BE2C (cell line): ENCODE measurements at regions not wholly inside any gene's neighbourhood (a gene's known extent, or its start where the extent isn't known, plus 50 kb on each side); places are given as distances from the start of the nearest gene placed in this dataset.

Experiments
- DNase-seq: peaks from one replicate; pipeline ENCODE4 v3.0.0-alpha.2; 2020
- H3K27me3 ChIP-seq: fragments of 250-450 bp; sonication (Bioruptor Pico); 2 replicates; pipeline ENCODE4 v1.5.1; 2020; ENCODE audit warnings: mild to moderate bottlenecking
- H3K36me3 ChIP-seq: fragments of 250-450 bp; sonication (Bioruptor Pico); 2 replicates; pipeline ENCODE4 v1.5.1; 2020; ENCODE audit warnings: mild to moderate bottlenecking
- H3K4me1 ChIP-seq: fragments of 250-450 bp; sonication (Bioruptor Pico); 2 replicates; pipeline ENCODE4 v1.5.1; 2020
- H3K4me3 ChIP-seq: 2 replicates; pipeline ENCODE4 v1.5.1; 2011; ENCODE audit warnings: low read depth, low read length
- H3K9me3 ChIP-seq: fragments of 250-450 bp; sonication (Bioruptor Pico); 2 replicates; pipeline ENCODE4 v1.5.1; 2020
- TF ChIP-seq, protein P1 (sequence below): IDR thresholded peaks from 2 replicates; pipeline ENCODE4 v1.5.1; 2012; ENCODE audit warnings: mild to moderate bottlenecking, low read depth, low read length

DNA sequence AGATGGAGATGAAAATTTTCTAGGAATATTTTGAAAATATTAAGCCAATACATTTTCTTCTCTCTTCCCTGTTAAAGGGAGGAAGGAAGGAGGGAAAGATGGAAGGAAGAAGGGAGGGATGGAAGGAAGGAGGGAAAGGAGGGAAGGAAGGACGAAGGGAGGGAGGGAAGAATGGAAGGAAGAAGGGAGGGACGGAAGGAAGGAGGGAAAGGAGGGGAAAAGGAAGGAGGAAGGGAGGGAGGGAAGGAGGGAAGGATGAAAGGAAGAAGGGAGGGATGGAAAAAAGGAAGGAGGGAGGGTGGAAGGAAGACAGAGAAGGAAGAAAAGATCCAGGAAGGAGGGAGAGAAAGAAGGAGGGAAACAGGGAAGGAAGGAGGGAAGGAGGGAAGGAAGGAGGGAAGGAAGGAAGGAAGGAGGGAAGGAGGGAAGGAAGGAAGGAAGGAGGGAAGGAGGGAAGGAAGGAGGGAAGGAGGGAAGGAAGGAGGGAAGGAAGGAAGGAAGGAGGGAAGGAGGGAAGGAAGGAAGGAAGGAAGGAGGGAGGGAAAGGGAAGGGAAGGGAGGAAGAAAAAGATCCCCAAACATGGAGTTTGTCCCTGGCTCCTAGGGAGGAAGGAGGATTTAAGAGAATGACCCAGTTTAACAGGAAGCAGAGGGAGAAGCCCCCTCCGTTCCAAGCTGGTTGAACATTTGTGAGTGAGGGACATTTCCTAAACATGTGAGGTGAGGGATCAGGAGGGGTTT lies 70.3 kb upstream of the NEURL1B start:
- no peaks in the 10 kb centered on the region for H3K4me1 ChIP-seq
- no peaks in the 10 kb centered on the region for H3K36me3 ChIP-seq
- DNase-seq: no peak
- no peaks in the 10 kb centered on the region for H3K9me3 ChIP-seq
- no peaks in the 10 kb centered on the region for H3K27me3 ChIP-seq
- H3K4me3 ChIP-seq: no peak overlapping the region
- TF ChIP-seq, protein P1, sequence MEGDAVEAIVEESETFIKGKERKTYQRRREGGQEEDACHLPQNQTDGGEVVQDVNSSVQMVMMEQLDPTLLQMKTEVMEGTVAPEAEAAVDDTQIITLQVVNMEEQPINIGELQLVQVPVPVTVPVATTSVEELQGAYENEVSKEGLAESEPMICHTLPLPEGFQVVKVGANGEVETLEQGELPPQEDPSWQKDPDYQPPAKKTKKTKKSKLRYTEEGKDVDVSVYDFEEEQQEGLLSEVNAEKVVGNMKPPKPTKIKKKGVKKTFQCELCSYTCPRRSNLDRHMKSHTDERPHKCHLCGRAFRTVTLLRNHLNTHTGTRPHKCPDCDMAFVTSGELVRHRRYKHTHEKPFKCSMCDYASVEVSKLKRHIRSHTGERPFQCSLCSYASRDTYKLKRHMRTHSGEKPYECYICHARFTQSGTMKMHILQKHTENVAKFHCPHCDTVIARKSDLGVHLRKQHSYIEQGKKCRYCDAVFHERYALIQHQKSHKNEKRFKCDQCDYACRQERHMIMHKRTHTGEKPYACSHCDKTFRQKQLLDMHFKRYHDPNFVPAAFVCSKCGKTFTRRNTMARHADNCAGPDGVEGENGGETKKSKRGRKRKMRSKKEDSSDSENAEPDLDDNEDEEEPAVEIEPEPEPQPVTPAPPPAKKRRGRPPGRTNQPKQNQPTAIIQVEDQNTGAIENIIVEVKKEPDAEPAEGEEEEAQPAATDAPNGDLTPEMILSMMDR: no peak

DNA sequence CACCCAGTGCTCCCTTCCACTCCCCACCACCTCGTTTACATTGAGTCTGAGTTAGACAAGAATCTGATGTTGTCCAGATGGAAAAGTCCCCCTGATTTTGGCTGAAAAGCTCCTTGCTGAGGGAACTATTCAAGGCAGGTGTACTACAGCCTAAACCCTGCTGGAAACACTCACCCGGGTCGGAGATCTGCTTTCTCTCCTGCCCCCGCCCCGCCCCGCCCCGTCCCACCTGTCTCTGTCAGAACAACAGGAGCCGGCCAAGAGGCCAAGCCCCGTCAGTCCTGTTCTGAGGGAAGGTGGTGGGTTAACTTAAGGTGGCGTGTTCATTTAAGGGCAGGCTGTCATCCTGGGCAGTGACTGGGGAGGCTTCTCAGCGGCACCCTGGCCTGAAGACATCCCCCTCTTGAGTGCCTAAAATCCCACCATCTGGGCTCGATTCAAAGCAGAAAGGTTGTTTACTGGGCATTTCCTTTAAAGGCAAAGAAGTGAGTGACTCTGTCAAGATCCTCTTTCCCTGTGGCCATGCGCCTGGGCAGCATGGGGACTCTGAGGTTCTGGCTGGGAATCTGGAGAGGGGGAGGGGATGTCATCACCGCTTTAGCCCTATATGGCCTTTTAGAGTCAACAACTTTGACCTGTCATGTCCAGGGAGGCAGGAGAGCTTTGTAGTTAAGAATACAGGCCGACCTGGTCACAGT lies 71.1 kb upstream of the NEURL1B start:
- H3K4me3 ChIP-seq: no peak overlapping the region
- no peaks in the 10 kb centered on the region for H3K36me3 ChIP-seq
- H3K4me1 ChIP-seq: no peaks in the 10 kb centered on the region
- H3K27me3 ChIP-seq: no peaks in the 10 kb centered on the region
- no peaks in the 10 kb centered on the region for H3K9me3 ChIP-seq
- no peak for DNase-seq
- TF ChIP-seq, protein P1: no peak

DNA sequence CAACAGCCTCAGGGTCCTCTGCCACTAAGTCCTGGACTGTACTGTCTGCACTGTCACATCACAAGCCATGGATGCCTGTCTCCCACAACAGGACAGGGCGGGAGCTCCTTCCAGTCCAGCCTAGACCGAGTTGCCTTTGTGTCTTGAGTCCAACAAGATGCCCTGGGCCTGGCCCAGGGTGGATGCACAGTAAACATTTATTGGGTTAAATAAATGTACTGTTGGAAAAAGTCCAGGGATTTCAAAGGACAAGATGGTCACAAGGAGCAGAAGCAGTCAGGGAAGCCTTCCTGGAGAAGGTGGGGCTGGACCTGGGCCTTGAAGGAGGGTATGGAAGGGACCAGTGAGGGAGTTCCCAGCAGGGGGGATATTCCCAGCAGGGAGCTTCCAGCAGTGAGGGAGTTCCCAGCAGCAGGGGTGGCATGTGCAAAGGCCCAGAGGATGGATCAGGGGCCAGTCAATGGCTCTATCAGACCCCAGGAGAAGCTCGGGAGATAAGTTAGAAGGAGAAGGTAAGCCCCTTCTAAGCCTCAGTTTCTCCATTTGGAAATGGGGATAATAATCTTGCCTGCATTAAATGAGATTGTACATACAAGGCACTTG lies 72.7 kb upstream of the NEURL1B start:
- H3K27me3 ChIP-seq: no peaks in the 10 kb centered on the region
- H3K36me3 ChIP-seq: no peaks in the 10 kb centered on the region
- no peaks in the 10 kb centered on the region for H3K4me1 ChIP-seq
- no peaks in the 10 kb centered on the region for H3K9me3 ChIP-seq
- DNase-seq: no peak
- no peak overlapping the region for H3K4me3 ChIP-seq
- TF ChIP-seq, protein P1: no peak

DNA sequence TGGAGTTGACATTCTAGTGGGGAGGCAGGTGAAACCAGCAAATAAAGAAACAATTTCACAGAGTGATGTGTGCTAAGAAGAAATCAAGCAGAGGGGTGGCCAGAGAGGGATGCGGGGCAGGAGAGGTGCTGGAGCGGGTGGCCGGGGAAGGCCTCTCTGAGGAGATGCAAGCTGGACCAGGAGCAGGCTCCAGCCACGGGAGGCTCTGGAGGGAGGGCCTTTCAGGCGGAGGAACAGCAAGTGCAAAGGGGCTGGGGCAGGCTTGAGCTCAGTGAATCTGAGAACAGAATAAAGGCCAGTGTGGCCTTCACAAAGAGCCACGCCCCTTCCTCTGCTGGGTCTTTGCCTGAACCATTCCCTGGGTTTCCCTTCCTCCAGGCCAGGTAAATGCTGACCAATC lies 73.2 kb upstream of the NEURL1B start:
- H3K4me1 ChIP-seq: no peaks in the 10 kb centered on the region
- H3K9me3 ChIP-seq: no peaks in the 10 kb centered on the region
- H3K36me3 ChIP-seq: no peaks in the 10 kb centered on the region
- no peak for DNase-seq
- no peaks in the 10 kb centered on the region for H3K27me3 ChIP-seq
- TF ChIP-seq, protein P1: no peak
- no peak overlapping the region for H3K4me3 ChIP-seq

DNA sequence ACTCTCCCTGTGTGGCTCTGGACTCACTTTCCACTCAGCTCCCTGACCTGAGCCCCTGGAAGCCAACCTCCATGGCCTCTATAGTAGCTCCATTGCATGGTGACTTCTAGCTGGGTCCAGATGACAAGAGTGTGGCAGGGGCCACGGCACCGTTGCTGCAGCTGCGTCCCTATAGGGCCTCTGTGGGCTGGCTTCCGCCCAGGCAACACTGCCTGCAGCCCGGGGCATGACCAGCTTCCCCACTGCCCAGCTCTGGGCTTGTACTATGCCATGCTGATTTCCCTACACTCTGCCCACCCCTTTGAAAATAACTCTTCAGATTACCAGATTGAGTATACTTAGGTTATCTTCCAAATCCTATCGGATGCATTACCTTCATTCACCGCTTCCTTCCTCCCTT lies 73.8 kb upstream of the NEURL1B start:
- no peak for DNase-seq
- Histone ChIP-seq H3K36me3 (no peaks in the 10 kb centered on the region), H3K27me3 (no peaks in the 10 kb centered on the region), H3K9me3 (no peaks in the 10 kb centered on the region), H3K4me3 (no peak overlapping the region), H3K4me1 (no peaks in the 10 kb centered on the region)
- TF ChIP-seq, protein P1: no peak
